GM12878 (cell line): ENCODE measurements at regions not wholly inside any gene's neighbourhood (a gene's known extent, or its start where the extent isn't known, plus 50 kb on each side); places are given as distances from the start of the nearest gene placed in this dataset.

ENCODE experiments used
- CHD2 ChIP-seq: IDR thresholded peaks from 2 replicates; pipeline ENCODE4 v1.6.1; 2011; ENCODE audit warnings: low read depth, low read length, improper control_type of control experiment, borderline replicate concordance
- IKZF2 ChIP-seq, 2 experiments: fragments of 450-650 bp; IDR thresholded peaks; 2 replicates each; pipeline ENCODE4 v1.6.1; 2017; ENCODE audit warnings: mild to moderate bottlenecking in 2 of 2, moderate library complexity in 2 of 2
- JUND ChIP-seq: IDR thresholded peaks from 2 replicates; pipeline ENCODE4 v1.6.1; 2012; ENCODE audit warnings: low read depth, mild to moderate bottlenecking, low read length, improper control_type of control experiment, moderate library complexity
- MXI1 ChIP-seq: fragments of 150-350 bp; IDR thresholded peaks from 2 replicates; pipeline ENCODE4 v1.6.1; 2011; ENCODE audit warnings: low read depth, mild to moderate bottlenecking, inconsistent platforms, low read length, improper control_type of control experiment
- NR2F1 ChIP-seq: fragments of 450-650 bp; conservative IDR thresholded peaks from 2 replicates; pipeline ENCODE4 v1.6.1; 2017; ENCODE audit warnings: mild to moderate bottlenecking
- RAD51 ChIP-seq: fragments of 450-650 bp; IDR thresholded peaks from 2 replicates; pipeline ENCODE4 v1.6.1; 2016; ENCODE audit warnings: moderate library complexity, mild to moderate bottlenecking, inconsistent platforms
- ZBTB33 ChIP-seq: fragments of 450-650 bp; IDR thresholded peaks from 2 replicates; pipeline ENCODE4 v1.6.1; 2017; ENCODE audit warnings: mild to moderate bottlenecking
- ZBTB4 ChIP-seq: fragments of 450-650 bp; formaldehyde crosslinking; IDR thresholded peaks from 2 replicates; pipeline ENCODE4 v1.4.0; 2022; ENCODE audit warnings: mild to moderate bottlenecking, moderate library complexity
- ZNF592 ChIP-seq: fragments of 450-650 bp; IDR thresholded peaks from 2 replicates; pipeline ENCODE4 v1.6.1; 2017; ENCODE audit warnings: mild to moderate bottlenecking, moderate library complexity
- ZNF687 ChIP-seq: fragments of 450-650 bp; IDR thresholded peaks from 2 replicates; pipeline ENCODE4 v1.6.1; 2017; ENCODE audit warnings: mild to moderate bottlenecking, moderate library complexity

GRCh38 chr15:69742361-69742760 is 289.7 kb downstream of the RPLP1 start (continued):
- TF ChIP-seq ZNF592 (no peak), ZBTB4 (no peak), ZNF687 (no peak), MXI1 (no peak), IKZF2 (IDR thresholded peaks at IDR 0.05) (no peak), CHD2 (no peak), RAD51 (no peak), ZBTB33 (no peak), NR2F1 (no peak), JUND (no peak)
- TF ChIP-seq, all 136 proteins: peak for 0
